ENCODE measurements at regions not wholly inside any gene's neighbourhood (a gene's known extent, or its start where the extent isn't known, plus 50 kb on each side); places are given as distances from the start of the nearest gene placed in this dataset.

GRCh38 chr12:127328867-127329266, 938.1 kb upstream of the TMEM132C start:
- DNase-seq = no peak
- H3K27me3 ChIP-seq (replicated peaks; ENCODE audit: control insufficient read depth, insufficient read depth, low read length, poor library complexity, severe bottlenecking) = no peaks in the 10 kb centered on the region
- H3K27ac ChIP-seq (ENCODE audit: insufficient read depth, low read length, poor library complexity, severe bottlenecking) = no peak overlapping the region
- H3K9me3 ChIP-seq (ENCODE audit: control insufficient read depth, low read length) = no peaks in the 10 kb centered on the region
- H3K4me3 ChIP-seq (ENCODE audit: insufficient read depth, low read depth, low read length, poor library complexity, severe bottlenecking) = no peak overlapping the region
- H3K4me1 ChIP-seq (ENCODE audit: control insufficient read depth, insufficient read depth, low read length, poor library complexity, severe bottlenecking) = no peaks in the 10 kb centered on the region
- no peaks in the 10 kb centered on the region for H3K36me3 ChIP-seq (ENCODE audit: control insufficient read depth, insufficient read depth, low read length)

- DNase-seq = no peak
- H3K9me3 ChIP-seq (ENCODE audit: control insufficient read depth, low read length) = no peaks in the 10 kb centered on the region
- no peaks in the 10 kb centered on the region for H3K27me3 ChIP-seq (replicated peaks; ENCODE audit: control insufficient read depth, insufficient read depth, low read length, poor library complexity, severe bottlenecking)
- no peaks in the 10 kb centered on the region for H3K36me3 ChIP-seq (ENCODE audit: control insufficient read depth, insufficient read depth, low read length)
- H3K4me3 ChIP-seq (ENCODE audit: insufficient read depth, low read depth, low read length, poor library complexity, severe bottlenecking) = no peak overlapping the region
- H3K27ac ChIP-seq (ENCODE audit: insufficient read depth, low read length, poor library complexity, severe bottlenecking) = no peak overlapping the region
- H3K4me1 ChIP-seq (ENCODE audit: control insufficient read depth, insufficient read depth, low read length, poor library complexity, severe bottlenecking) = no peaks in the 10 kb centered on the region
These were observed 932.6 kb upstream of the TMEM132C start for GRCh38 chr12:127334365-127334764.

GRCh38 chr12:127334912-127335644, 931.9 kb upstream of the TMEM132C start:
- no peak for DNase-seq
- Histone ChIP-seq H3K9me3 (ENCODE audit: control insufficient read depth, low read length) (no peaks in the 10 kb centered on the region), H3K4me3 (ENCODE audit: insufficient read depth, low read depth, low read length, poor library complexity, severe bottlenecking) (no peak overlapping the region), H3K27ac (ENCODE audit: insufficient read depth, low read length, poor library complexity, severe bottlenecking) (no peak overlapping the region), H3K27me3 (replicated peaks; ENCODE audit: control insufficient read depth, insufficient read depth, low read length, poor library complexity, severe bottlenecking) (no peaks in the 10 kb centered on the region), H3K4me1 (ENCODE audit: control insufficient read depth, insufficient read depth, low read length, poor library complexity, severe bottlenecking) (no peaks in the 10 kb centered on the region), H3K36me3 (ENCODE audit: control insufficient read depth, insufficient read depth, low read length) (no peaks in the 10 kb centered on the region)

GRCh38 chr12:127336416-127336815, 930.6 kb upstream of the TMEM132C start:
- Histone ChIP-seq H3K27ac (ENCODE audit: insufficient read depth, low read length, poor library complexity, severe bottlenecking) (no peak overlapping the region), H3K27me3 (replicated peaks; ENCODE audit: control insufficient read depth, insufficient read depth, low read length, poor library complexity, severe bottlenecking) (no peaks in the 10 kb centered on the region), H3K4me3 (ENCODE audit: insufficient read depth, low read depth, low read length, poor library complexity, severe bottlenecking) (no peak overlapping the region)

GRCh38 chr12:127339065-127339464, 927.9 kb upstream of the TMEM132C start:
- Histone ChIP-seq H3K4me1 (ENCODE audit: control insufficient read depth, insufficient read depth, low read length, poor library complexity, severe bottlenecking) (no peaks in the 10 kb centered on the region), H3K4me3 (ENCODE audit: insufficient read depth, low read depth, low read length, poor library complexity, severe bottlenecking) (no peak overlapping the region), H3K27me3 (replicated peaks; ENCODE audit: control insufficient read depth, insufficient read depth, low read length, poor library complexity, severe bottlenecking) (no peaks in the 10 kb centered on the region), H3K9me3 (ENCODE audit: control insufficient read depth, low read length) (no peaks in the 10 kb centered on the region), H3K27ac (ENCODE audit: insufficient read depth, low read length, poor library complexity, severe bottlenecking) (no peak overlapping the region), H3K36me3 (ENCODE audit: control insufficient read depth, insufficient read depth, low read length) (no peaks in the 10 kb centered on the region)
- no peak for DNase-seq

More at GRCh38 chr12:127336416-127336815, 930.6 kb upstream of the TMEM132C start:
- no peak for DNase-seq
- no peaks in the 10 kb centered on the region for H3K9me3 ChIP-seq (ENCODE audit: control insufficient read depth, low read length)
- H3K36me3 ChIP-seq (ENCODE audit: control insufficient read depth, insufficient read depth, low read length) = no peaks in the 10 kb centered on the region
- H3K4me1 ChIP-seq (ENCODE audit: control insufficient read depth, insufficient read depth, low read length, poor library complexity, severe bottlenecking) = no peaks in the 10 kb centered on the region

GRCh38 chr12:127340381-127340780, 926.6 kb upstream of the TMEM132C start:
- Histone ChIP-seq H3K4me1 (ENCODE audit: control insufficient read depth, insufficient read depth, low read length, poor library complexity, severe bottlenecking) (no peaks in the 10 kb centered on the region), H3K27ac (ENCODE audit: insufficient read depth, low read length, poor library complexity, severe bottlenecking) (no peak overlapping the region), H3K9me3 (ENCODE audit: control insufficient read depth, low read length) (no peaks in the 10 kb centered on the region), H3K27me3 (replicated peaks; ENCODE audit: control insufficient read depth, insufficient read depth, low read length, poor library complexity, severe bottlenecking) (no peaks in the 10 kb centered on the region), H3K36me3 (ENCODE audit: control insufficient read depth, insufficient read depth, low read length) (no peaks in the 10 kb centered on the region), H3K4me3 (ENCODE audit: insufficient read depth, low read depth, low read length, poor library complexity, severe bottlenecking) (no peak overlapping the region)
- no peak for DNase-seq

GRCh38 chr12:127342861-127343260, 924.1 kb upstream of the TMEM132C start:
- Histone ChIP-seq H3K36me3 (ENCODE audit: control insufficient read depth, insufficient read depth, low read length) (no peaks in the 10 kb centered on the region), H3K4me3 (ENCODE audit: insufficient read depth, low read depth, low read length, poor library complexity, severe bottlenecking) (no peak overlapping the region), H3K4me1 (ENCODE audit: control insufficient read depth, insufficient read depth, low read length, poor library complexity, severe bottlenecking) (no peaks in the 10 kb centered on the region), H3K9me3 (ENCODE audit: control insufficient read depth, low read length) (no peaks in the 10 kb centered on the region), H3K27me3 (replicated peaks; ENCODE audit: control insufficient read depth, insufficient read depth, low read length, poor library complexity, severe bottlenecking) (no peaks in the 10 kb centered on the region), H3K27ac (ENCODE audit: insufficient read depth, low read length, poor library complexity, severe bottlenecking) (no peak overlapping the region)
- DNase-seq = no peak

GRCh38 chr12:127343940-127344339, 923.0 kb upstream of the TMEM132C start:
- no peaks in the 10 kb centered on the region for H3K9me3 ChIP-seq (ENCODE audit: control insufficient read depth, low read length)
- no peaks in the 10 kb centered on the region for H3K36me3 ChIP-seq (ENCODE audit: control insufficient read depth, insufficient read depth, low read length)
- no peak for DNase-seq
- H3K4me3 ChIP-seq (ENCODE audit: insufficient read depth, low read depth, low read length, poor library complexity, severe bottlenecking) = no peak overlapping the region
- H3K4me1 ChIP-seq (ENCODE audit: control insufficient read depth, insufficient read depth, low read length, poor library complexity, severe bottlenecking) = no peaks in the 10 kb centered on the region
- H3K27me3 ChIP-seq (replicated peaks; ENCODE audit: control insufficient read depth, insufficient read depth, low read length, poor library complexity, severe bottlenecking) = no peaks in the 10 kb centered on the region
- no peak overlapping the region for H3K27ac ChIP-seq (ENCODE audit: insufficient read depth, low read length, poor library complexity, severe bottlenecking)

GRCh38 chr12:127351481-127352010, 915.4 kb upstream of the TMEM132C start:
- no peak for DNase-seq
- Histone ChIP-seq H3K27me3 (replicated peaks; ENCODE audit: control insufficient read depth, insufficient read depth, low read length, poor library complexity, severe bottlenecking) (no peaks in the 10 kb centered on the region), H3K4me3 (ENCODE audit: insufficient read depth, low read depth, low read length, poor library complexity, severe bottlenecking) (no peak overlapping the region), H3K27ac (ENCODE audit: insufficient read depth, low read length, poor library complexity, severe bottlenecking) (no peak overlapping the region), H3K4me1 (ENCODE audit: control insufficient read depth, insufficient read depth, low read length, poor library complexity, severe bottlenecking) (no peaks in the 10 kb centered on the region), H3K36me3 (ENCODE audit: control insufficient read depth, insufficient read depth, low read length) (no peaks in the 10 kb centered on the region), H3K9me3 (ENCODE audit: control insufficient read depth, low read length) (no peaks in the 10 kb centered on the region)

- H3K27ac ChIP-seq (ENCODE audit: insufficient read depth, low read length, poor library complexity, severe bottlenecking) = no peak overlapping the region
- no peak for DNase-seq
- no peaks in the 10 kb centered on the region for H3K36me3 ChIP-seq (ENCODE audit: control insufficient read depth, insufficient read depth, low read length)
- no peak overlapping the region for H3K4me3 ChIP-seq (ENCODE audit: insufficient read depth, low read depth, low read length, poor library complexity, severe bottlenecking)
- H3K9me3 ChIP-seq (ENCODE audit: control insufficient read depth, low read length) = no peaks in the 10 kb centered on the region
- H3K27me3 ChIP-seq (replicated peaks; ENCODE audit: control insufficient read depth, insufficient read depth, low read length, poor library complexity, severe bottlenecking) = no peaks in the 10 kb centered on the region
- H3K4me1 ChIP-seq (ENCODE audit: control insufficient read depth, insufficient read depth, low read length, poor library complexity, severe bottlenecking) = no peaks in the 10 kb centered on the region
These were observed 911.7 kb upstream of the TMEM132C start for GRCh38 chr12:127355061-127355841.

Measured in effector memory CD4-positive, alpha-beta T cell (primary cell).